ENCODE measurements at regions not wholly inside any gene's neighbourhood (a gene's known extent, or its start where the extent isn't known, plus 50 kb on each side); places are given as distances from the start of the nearest gene placed in this dataset.

- H3K4me3 ChIP-seq (ENCODE audit: low read depth, low read length) = no peak overlapping the region
- TF ChIP-seq CTCF (IDR thresholded peaks at IDR 0.05; ENCODE audit: low read depth, low read length) = no peak
Measured at GRCh38 chr2:236963631-236964182, 122.0 kb upstream of the COPS8 start.

DNA sequence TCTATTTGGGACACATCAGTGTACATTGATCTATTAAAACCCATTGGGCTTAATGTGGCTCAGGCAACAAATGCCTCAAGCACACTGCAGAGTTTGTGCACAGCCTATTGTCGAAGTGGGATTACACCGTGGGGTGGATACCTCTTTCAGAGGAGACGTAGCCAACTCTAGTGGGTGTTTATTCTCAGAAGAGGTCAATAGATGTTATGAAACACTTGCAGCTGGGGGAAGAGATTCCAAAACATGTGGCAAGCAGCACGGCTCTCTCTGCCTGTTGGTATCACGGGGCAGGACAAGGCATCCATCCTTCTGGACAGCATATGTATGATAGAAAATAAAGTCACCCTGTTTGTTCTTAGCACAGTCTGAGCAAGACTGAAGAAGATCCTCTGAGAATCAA, 121.4 kb upstream of the COPS8 start:
- no peak overlapping the region for H3K4me3 ChIP-seq (ENCODE audit: low read depth, low read length)
- TF ChIP-seq CTCF (IDR thresholded peaks at IDR 0.05; ENCODE audit: low read depth, low read length) = no peak

- TF ChIP-seq CTCF (IDR thresholded peaks at IDR 0.05; ENCODE audit: low read depth, low read length) = no peak
- no peak overlapping the region for H3K4me3 ChIP-seq (ENCODE audit: low read depth, low read length)
Measured at GRCh38 chr2:236965021-236965840, 120.5 kb upstream of the COPS8 start.

GRCh38 chr2:236965841-236966096, 119.9 kb upstream of the COPS8 start:
- H3K4me3 ChIP-seq (ENCODE audit: low read depth, low read length) = no peak overlapping the region
- no peak for TF ChIP-seq CTCF (IDR thresholded peaks at IDR 0.05; ENCODE audit: low read depth, low read length)

GRCh38 chr2:236967499-236967783, 118.2 kb upstream of the COPS8 start:
- TF ChIP-seq CTCF (IDR thresholded peaks at IDR 0.05; ENCODE audit: low read depth, low read length) = no peak

GRCh38 chr2:236968101-236968879, 117.4 kb upstream of the COPS8 start:
- no peak for TF ChIP-seq CTCF (IDR thresholded peaks at IDR 0.05; ENCODE audit: low read depth, low read length)
- H3K4me3 ChIP-seq (ENCODE audit: low read depth, low read length) = no peak overlapping the region

More at GRCh38 chr2:236967499-236967783, 118.2 kb upstream of the COPS8 start:
- H3K4me3 ChIP-seq (ENCODE audit: low read depth, low read length) = no peak overlapping the region

DNA sequence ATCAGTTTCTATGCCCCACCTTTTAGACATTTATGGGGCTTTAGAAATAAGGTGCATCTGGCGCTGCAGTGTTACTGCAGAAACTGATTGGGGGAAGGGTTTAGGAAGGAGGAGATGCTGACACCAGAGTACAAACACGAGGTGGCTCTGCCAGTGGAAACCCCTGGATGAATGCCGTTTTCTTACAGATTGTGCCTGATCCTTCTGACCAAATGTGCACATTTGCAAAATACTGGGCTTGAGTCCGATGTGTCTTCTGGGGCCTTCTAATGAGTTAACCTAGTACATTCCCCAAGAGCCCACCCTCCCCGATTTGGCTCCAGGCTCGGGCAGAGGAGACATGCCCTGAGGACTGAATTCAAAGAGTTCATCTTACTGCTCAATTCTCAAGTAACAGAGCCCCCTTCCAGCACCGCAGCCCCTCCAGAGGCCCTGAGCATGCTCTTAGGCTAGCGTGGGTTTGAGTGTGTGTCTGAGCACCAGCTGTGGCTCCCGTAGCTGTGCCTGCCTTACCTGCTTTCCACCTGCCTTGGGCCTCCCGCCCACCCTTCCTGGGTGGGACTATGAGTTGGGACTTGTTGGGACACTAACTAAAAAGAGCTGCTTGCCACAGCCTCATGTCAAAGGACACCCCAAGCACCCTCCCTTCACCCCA, 116.7 kb upstream of the COPS8 start:
- no peak overlapping the region for H3K4me3 ChIP-seq (ENCODE audit: low read depth, low read length)
- TF ChIP-seq CTCF (IDR thresholded peaks at IDR 0.05; ENCODE audit: low read depth, low read length) = no peak

Data from WI38 (cell line).